ENCODE measurements at regions not wholly inside any gene's neighbourhood (a gene's known extent, or its start where the extent isn't known, plus 50 kb on each side); places are given as distances from the start of the nearest gene placed in this dataset.

DNA sequence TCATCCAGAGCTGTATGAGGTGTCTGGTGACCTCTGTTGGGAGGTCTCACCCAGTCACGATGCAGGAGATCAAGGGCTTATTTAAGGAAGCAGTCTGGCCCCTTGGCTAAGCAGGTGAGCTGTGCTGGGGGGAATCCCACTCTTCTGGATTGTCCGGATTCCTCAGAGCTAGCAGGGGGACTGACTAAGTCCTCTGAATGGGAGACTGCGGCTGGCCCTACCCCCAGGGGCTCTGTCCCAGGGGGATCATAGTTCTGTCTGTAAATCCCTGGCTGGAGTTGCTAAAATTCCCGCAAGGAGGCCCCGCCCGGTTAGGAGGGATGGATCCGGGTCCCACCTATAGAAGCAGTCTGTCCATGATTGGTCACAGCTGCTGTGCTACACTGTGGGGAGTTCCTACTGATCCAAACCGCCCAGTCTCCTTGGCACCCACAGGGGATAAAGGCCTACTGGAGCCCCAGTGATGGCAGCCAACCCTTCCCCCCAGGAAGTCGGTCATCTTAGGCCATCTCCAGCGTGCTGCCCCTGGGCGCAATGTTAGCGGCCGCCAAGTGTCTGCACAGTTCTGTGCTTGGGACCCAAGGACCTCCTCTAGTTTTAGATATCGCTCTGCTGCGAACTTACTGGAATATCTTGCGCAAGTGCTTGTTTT, 118.2 kb upstream of the KLF8 start:
- no peak overlapping the region for H3K27ac ChIP-seq (ENCODE audit: low read depth, low read length, poor library complexity, severe bottlenecking)
- H3K36me3 ChIP-seq (ENCODE audit: insufficient read depth, low read length): no peaks in the 10 kb centered on the region
- no peak overlapping the region for H3K4me3 ChIP-seq (ENCODE audit: low read depth, low read length, poor library complexity, severe bottlenecking)
- no peaks in the 10 kb centered on the region for H4K20me1 ChIP-seq (ENCODE audit: insufficient read depth, low read length)
- peaks cover 6% of the 10 kb centered on the region for H3K79me2 ChIP-seq (ENCODE audit: insufficient read depth, low read length)
- TF ChIP-seq, protein P1, sequence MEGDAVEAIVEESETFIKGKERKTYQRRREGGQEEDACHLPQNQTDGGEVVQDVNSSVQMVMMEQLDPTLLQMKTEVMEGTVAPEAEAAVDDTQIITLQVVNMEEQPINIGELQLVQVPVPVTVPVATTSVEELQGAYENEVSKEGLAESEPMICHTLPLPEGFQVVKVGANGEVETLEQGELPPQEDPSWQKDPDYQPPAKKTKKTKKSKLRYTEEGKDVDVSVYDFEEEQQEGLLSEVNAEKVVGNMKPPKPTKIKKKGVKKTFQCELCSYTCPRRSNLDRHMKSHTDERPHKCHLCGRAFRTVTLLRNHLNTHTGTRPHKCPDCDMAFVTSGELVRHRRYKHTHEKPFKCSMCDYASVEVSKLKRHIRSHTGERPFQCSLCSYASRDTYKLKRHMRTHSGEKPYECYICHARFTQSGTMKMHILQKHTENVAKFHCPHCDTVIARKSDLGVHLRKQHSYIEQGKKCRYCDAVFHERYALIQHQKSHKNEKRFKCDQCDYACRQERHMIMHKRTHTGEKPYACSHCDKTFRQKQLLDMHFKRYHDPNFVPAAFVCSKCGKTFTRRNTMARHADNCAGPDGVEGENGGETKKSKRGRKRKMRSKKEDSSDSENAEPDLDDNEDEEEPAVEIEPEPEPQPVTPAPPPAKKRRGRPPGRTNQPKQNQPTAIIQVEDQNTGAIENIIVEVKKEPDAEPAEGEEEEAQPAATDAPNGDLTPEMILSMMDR (IDR thresholded peaks at IDR 0.05; ENCODE audit: low read length): no peak
- TF ChIP-seq EZH2 (IDR thresholded peaks at IDR 0.05; ENCODE audit: borderline replicate concordance, low read length): no peak
- H2AFZ ChIP-seq (ENCODE audit: low read length): no peak overlapping the region
- no peaks in the 10 kb centered on the region for H3K9me2 ChIP-seq (ENCODE audit: low read depth, low read length)
- no peaks in the 10 kb centered on the region for H3K27me3 ChIP-seq (ENCODE audit: insufficient read depth, low read length)
- H3K4me1 ChIP-seq (ENCODE audit: insufficient read depth, low read length, severe bottlenecking): no peaks in the 10 kb centered on the region
- no peak overlapping the region for H3K9ac ChIP-seq (ENCODE audit: low read length)
- no peak overlapping the region for H3K4me2 ChIP-seq (ENCODE audit: low read length)
- no peaks in the 10 kb centered on the region for H3F3A ChIP-seq (ENCODE audit: insufficient read depth, low read length)
- H3K9me3 ChIP-seq (ENCODE audit: low read length): no peaks in the 10 kb centered on the region

DNA sequence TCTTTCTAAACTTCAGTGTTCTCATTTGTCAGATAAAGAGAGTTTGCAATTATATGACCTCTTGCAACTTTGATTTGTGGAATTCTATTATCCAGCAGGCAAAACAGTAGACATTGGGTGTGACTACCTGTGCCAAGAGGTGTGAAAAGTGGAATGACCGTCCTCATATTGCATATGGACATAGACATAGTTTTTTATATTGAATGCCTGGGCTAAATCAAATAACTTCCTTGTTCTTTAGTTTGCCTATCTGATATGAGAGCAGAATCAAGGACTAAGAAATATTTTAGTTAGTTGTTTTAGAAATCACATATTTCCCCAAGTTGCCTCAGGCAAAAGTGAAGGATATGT, 117.7 kb upstream of the KLF8 start:
- Histone ChIP-seq H3K9me2 (ENCODE audit: low read depth, low read length) (no peaks in the 10 kb centered on the region), H3K9me3 (ENCODE audit: low read length) (no peaks in the 10 kb centered on the region), H4K20me1 (ENCODE audit: insufficient read depth, low read length) (no peaks in the 10 kb centered on the region), H3K4me3 (ENCODE audit: low read depth, low read length, poor library complexity, severe bottlenecking) (no peak overlapping the region), H3K36me3 (ENCODE audit: insufficient read depth, low read length) (no peaks in the 10 kb centered on the region), H3K4me2 (ENCODE audit: low read length) (no peak overlapping the region), H3K9ac (ENCODE audit: low read length) (no peak overlapping the region), H3F3A (ENCODE audit: insufficient read depth, low read length) (no peaks in the 10 kb centered on the region), H2AFZ (ENCODE audit: low read length) (no peak overlapping the region), H3K79me2 (ENCODE audit: insufficient read depth, low read length) (peaks cover under 1% of the 10 kb centered on the region; the same call in 1 of the 2 replicates), H3K4me1 (ENCODE audit: insufficient read depth, low read length, severe bottlenecking) (no peaks in the 10 kb centered on the region), H3K27me3 (ENCODE audit: insufficient read depth, low read length) (no peaks in the 10 kb centered on the region), H3K27ac (ENCODE audit: low read depth, low read length, poor library complexity, severe bottlenecking) (no peak overlapping the region)
- TF ChIP-seq, protein P1 (IDR thresholded peaks at IDR 0.05; ENCODE audit: low read length): no peak
- no peak for TF ChIP-seq EZH2 (IDR thresholded peaks at IDR 0.05; ENCODE audit: borderline replicate concordance, low read length)

DNA sequence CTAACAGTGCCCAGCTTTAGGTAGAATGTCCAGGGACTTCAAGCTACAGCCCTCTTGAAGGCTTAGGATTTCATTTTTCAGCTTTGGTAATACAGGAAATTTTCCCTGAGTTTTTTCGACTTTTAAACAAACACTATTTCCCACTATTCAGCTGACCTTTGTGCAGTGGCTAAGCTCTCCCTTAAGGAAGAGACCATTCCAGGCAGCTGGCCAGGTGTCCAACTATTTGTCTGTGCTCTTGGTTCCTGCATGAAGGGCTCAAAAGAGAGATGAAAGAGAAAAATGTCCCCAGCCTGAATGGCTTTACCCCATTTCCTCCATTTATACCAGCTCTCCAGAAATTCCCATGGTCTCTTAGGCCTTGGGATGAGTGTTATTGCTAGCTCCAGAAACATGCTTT, 111.9 kb upstream of the KLF8 start:
- H3K9me3 ChIP-seq (ENCODE audit: low read length): no peaks in the 10 kb centered on the region
- no peak for TF ChIP-seq EZH2 (IDR thresholded peaks at IDR 0.05; ENCODE audit: borderline replicate concordance, low read length)
- TF ChIP-seq, protein P1 (IDR thresholded peaks at IDR 0.05; ENCODE audit: low read length): no peak
- no peaks in the 10 kb centered on the region for H3K36me3 ChIP-seq (ENCODE audit: insufficient read depth, low read length)
- H3K4me1 ChIP-seq (ENCODE audit: insufficient read depth, low read length, severe bottlenecking): no peaks in the 10 kb centered on the region
- H2AFZ ChIP-seq (ENCODE audit: low read length): no peak overlapping the region
- H3K27ac ChIP-seq (ENCODE audit: low read depth, low read length, poor library complexity, severe bottlenecking): no peak overlapping the region
- H4K20me1 ChIP-seq (ENCODE audit: insufficient read depth, low read length): no peaks in the 10 kb centered on the region
- H3K79me2 ChIP-seq (ENCODE audit: insufficient read depth, low read length): no peaks in the 10 kb centered on the region
- no peaks in the 10 kb centered on the region for H3F3A ChIP-seq (ENCODE audit: insufficient read depth, low read length)
- no peaks in the 10 kb centered on the region for H3K9me2 ChIP-seq (ENCODE audit: low read depth, low read length)
- H3K4me2 ChIP-seq (ENCODE audit: low read length): no peak overlapping the region
- H3K27me3 ChIP-seq (ENCODE audit: insufficient read depth, low read length): no peaks in the 10 kb centered on the region
- no peak overlapping the region for H3K9ac ChIP-seq (ENCODE audit: low read length)
- H3K4me3 ChIP-seq (ENCODE audit: low read depth, low read length, poor library complexity, severe bottlenecking): no peak overlapping the region

Measured in OCI-LY1 (cell line).